ENCODE measurements at regions not wholly inside any gene's neighbourhood (a gene's known extent, or its start where the extent isn't known, plus 50 kb on each side); places are given as distances from the start of the nearest gene placed in this dataset.

DNA sequence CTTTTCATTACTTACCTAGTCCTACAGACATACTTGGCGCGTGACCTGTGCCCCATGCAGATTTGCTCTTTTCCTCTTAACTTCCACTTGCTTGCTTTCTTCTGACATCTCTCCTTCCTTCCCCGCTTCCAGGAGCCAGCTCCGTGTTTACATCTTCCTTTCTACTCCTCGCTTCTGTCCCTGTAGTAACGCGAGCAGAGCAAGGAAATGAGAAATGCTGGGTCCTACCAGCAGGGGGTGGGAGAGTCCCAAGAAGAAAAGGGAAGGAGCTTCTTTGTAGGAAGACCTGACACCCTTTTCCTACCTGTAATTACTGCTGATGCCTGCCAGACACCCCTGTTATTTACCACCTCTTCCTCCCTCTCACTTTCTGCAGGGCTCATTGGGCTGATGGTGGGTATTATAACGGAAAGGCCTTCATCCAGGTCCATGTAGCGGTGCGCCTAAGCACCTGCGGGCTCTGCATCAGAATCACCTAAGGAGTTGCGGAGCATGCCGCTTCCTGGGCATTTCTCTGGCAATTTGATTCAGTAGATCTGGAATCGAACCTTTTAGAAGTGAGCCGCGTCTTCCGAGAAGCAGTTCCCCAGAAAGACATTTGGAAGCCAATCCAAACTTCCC, 1260.8 kb upstream of the WWC1 start:
- TF ChIP-seq EZH2phosphoT487 (IDR thresholded peaks at IDR 0.05; ENCODE audit: insufficient read depth, low read depth) (no peak), EZH2 (IDR thresholded peaks at IDR 0.05; ENCODE audit: insufficient read depth, poor library complexity, severe bottlenecking) (no peak)
